ENCODE measurements at regions not wholly inside any gene's neighbourhood (a gene's known extent, or its start where the extent isn't known, plus 50 kb on each side); places are given as distances from the start of the nearest gene placed in this dataset.

GRCh38 chr7:148950806-148951205, 66.7 kb upstream of the EZH2 start:
- FAIRE-seq: no peak

- FAIRE-seq: peak; percentile 100
Observed at GRCh38 chr7:148944935-148945934, 61.1 kb upstream of the EZH2 start.

GRCh38 chr7:148941598-148942275, 57.6 kb upstream of the EZH2 start:
- FAIRE-seq: peak; percentile 96

GRCh38 chr7:148940702-148941597, 56.9 kb upstream of the EZH2 start:
- no peak for FAIRE-seq

- no peak for FAIRE-seq
Observed at GRCh38 chr7:148939128-148939755, 55.2 kb upstream of the EZH2 start.

- no peak for FAIRE-seq
Observed at GRCh38 chr7:148935451-148935850, 51.4 kb upstream of the EZH2 start.
